BJ (cell line): ENCODE measurements at regions not wholly inside any gene's neighbourhood (a gene's known extent, or its start where the extent isn't known, plus 50 kb on each side); places are given as distances from the start of the nearest gene placed in this dataset.

Experiments used
- CTCF ChIA-PET: fragments of 350-600 bp; formaldehyde crosslinking; extraction: SDS; loops from one replicate; lab custom pipeline; 2021; ENCODE audit warnings: antibody characterized with exemption, inconsistent platforms; lab: Yijun Ruan, JAX
- POLR2A ChIA-PET: fragments of 300-600 bp; sonication (Branson Sonifier 250); formaldehyde crosslinking; extraction: SDS; loops from one replicate; lab custom pipeline; 2021; ENCODE audit warnings: antibody characterized with exemption; lab: Charles Lee
- DNase-seq: peaks from one replicate; pipeline ENCODE4 v3.0.0-alpha.2; 2011; ENCODE audit warnings: low read depth
- H3K27me3 ChIP-seq: 2 replicates; pipeline ENCODE4 v1.6.0; 2011; ENCODE audit warnings: low read length; ENCODE audit not compliant: control insufficient read depth, insufficient read depth
- H3K36me3 ChIP-seq: 2 replicates; pipeline ENCODE4 v1.5.1; 2011; ENCODE audit warnings: low read length; ENCODE audit not compliant: control insufficient read depth, insufficient read depth
- H3K4me3 ChIP-seq: 2 replicates; pipeline ENCODE4 v1.5.1; 2011; ENCODE audit warnings: low read depth, mild to moderate bottlenecking, control low read depth, low read length
- TF ChIP-seq, protein P1 (sequence below): IDR thresholded peaks from 2 replicates; pipeline ENCODE4 v1.5.1; 2011; ENCODE audit warnings: low read depth, mild to moderate bottlenecking, control low read depth, inconsistent platforms, low read length, moderate library complexity; ENCODE audit not compliant: insufficient read depth

GRCh38 chr17:27240086-27240801 is 53.7 kb upstream of the WSB1 start:
- DNase-seq: no peak
- ChIA-PET CTCF (interaction anchor here (3.3 to 9.0 kb wide), 2 partner anchors 93 to 361 kb away, joined by 35 to 162 read pairs; no protein-coding TSS in a partner anchor), POLR2A (no interaction called here)
- Histone ChIP-seq H3K4me3 (no peak overlapping the region), H3K36me3 (no peaks in the 10 kb centered on the region), H3K27me3 (no peaks in the 10 kb centered on the region)
- TF ChIP-seq, protein P1, sequence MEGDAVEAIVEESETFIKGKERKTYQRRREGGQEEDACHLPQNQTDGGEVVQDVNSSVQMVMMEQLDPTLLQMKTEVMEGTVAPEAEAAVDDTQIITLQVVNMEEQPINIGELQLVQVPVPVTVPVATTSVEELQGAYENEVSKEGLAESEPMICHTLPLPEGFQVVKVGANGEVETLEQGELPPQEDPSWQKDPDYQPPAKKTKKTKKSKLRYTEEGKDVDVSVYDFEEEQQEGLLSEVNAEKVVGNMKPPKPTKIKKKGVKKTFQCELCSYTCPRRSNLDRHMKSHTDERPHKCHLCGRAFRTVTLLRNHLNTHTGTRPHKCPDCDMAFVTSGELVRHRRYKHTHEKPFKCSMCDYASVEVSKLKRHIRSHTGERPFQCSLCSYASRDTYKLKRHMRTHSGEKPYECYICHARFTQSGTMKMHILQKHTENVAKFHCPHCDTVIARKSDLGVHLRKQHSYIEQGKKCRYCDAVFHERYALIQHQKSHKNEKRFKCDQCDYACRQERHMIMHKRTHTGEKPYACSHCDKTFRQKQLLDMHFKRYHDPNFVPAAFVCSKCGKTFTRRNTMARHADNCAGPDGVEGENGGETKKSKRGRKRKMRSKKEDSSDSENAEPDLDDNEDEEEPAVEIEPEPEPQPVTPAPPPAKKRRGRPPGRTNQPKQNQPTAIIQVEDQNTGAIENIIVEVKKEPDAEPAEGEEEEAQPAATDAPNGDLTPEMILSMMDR: no peak

GRCh38 chr17:27240802-27241155 is 53.1 kb upstream of the WSB1 start:
- CTCF ChIA-PET: interaction anchor here (0.9 to 9.0 kb wide), 3 partner anchors 93 to 361 kb away, joined by 3 to 162 read pairs (median 35); no protein-coding TSS in a partner anchor
- H3K4me3 ChIP-seq: no peak overlapping the region
- TF ChIP-seq, protein P1: no peak
- POLR2A ChIA-PET: no interaction called here
- no peaks in the 10 kb centered on the region for H3K36me3 ChIP-seq
- no peak for DNase-seq
- no peaks in the 10 kb centered on the region for H3K27me3 ChIP-seq

- POLR2A ChIA-PET: no interaction called here
- TF ChIP-seq, protein P1: no peak
- Histone ChIP-seq H3K36me3 (no peaks in the 10 kb centered on the region), H3K4me3 (no peak overlapping the region), H3K27me3 (no peaks in the 10 kb centered on the region)
- CTCF ChIA-PET: interaction anchor here (0.8 to 9.0 kb wide), 6 partner anchors 44 to 360 kb away, joined by 3 to 162 read pairs (median 3); no protein-coding TSS in a partner anchor
- DNase-seq: no peak
Observed at GRCh38 chr17:27241346-27241946, 52.5 kb upstream of the WSB1 start.

DNA sequence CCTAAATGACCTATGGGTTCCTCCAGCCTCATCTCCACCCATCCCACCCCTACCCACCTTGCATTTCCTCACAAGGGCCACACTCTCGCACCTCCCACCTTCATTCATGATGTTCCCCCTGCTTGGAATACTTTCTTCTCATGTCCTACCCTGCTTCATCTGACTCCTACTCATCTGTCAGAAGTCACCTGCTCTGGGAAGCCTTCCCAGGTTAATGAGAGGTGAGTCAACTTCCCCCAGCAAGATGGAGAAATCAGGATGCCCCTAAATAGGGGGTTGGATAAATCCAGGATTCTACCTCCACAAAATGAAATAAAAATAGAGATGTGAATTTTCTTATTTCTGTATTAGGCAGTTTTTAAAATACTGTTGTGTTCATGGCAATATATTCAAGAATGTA is 51.0 kb upstream of the WSB1 start:
- POLR2A ChIA-PET: interaction anchor here (1.0 kb wide), 1 partner anchor 52 kb away, joined by 3 read pairs; no protein-coding TSS in a partner anchor
- H3K36me3 ChIP-seq: no peaks in the 10 kb centered on the region
- H3K4me3 ChIP-seq: no peak overlapping the region
- DNase-seq: no peak
- CTCF ChIA-PET: interaction anchor here (0.9 to 9.0 kb wide), 4 partner anchors 85 to 380 kb away, joined by 3 to 162 read pairs (median 20); no protein-coding TSS in a partner anchor
- H3K27me3 ChIP-seq: no peaks in the 10 kb centered on the region
- TF ChIP-seq, protein P1: no peak

DNA sequence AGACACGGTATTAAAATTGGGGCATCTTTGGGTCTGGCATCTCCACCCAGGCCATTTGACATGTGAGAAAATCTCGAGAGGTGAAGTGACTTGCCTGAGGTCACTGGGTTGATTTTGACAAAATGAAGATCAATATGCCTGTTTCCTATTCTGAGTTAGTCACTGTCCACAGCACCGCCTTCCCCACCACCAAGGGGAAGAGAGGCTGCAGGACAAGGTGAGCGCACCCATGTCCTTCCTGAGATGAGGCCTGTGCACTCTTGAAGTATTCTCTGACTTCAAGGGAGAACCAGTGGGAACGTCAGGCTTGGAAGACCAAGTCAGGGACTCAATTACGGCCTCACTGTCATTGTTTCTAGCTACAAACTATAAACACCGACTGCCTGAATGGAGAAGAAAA is 49.9 kb upstream of the WSB1 start:
- ChIA-PET POLR2A (no interaction called here), CTCF (interaction anchor here (0.8 to 5.0 kb wide), 2 partner anchors 89 to 357 kb away, joined by 3 to 26 read pairs; no protein-coding TSS in a partner anchor)

More for the DNA sequence above, 49.9 kb upstream of the WSB1 start:
- Histone ChIP-seq H3K4me3 (no peak overlapping the region), H3K27me3 (no peaks in the 10 kb centered on the region), H3K36me3 (no peaks in the 10 kb centered on the region)
- DNase-seq: no peak
- TF ChIP-seq, protein P1: no peak
